Fibroblast of gingiva (primary cell): ENCODE measurements at regions not wholly inside any gene's neighbourhood (a gene's known extent, or its start where the extent isn't known, plus 50 kb on each side); places are given as distances from the start of the nearest gene placed in this dataset.
"Not testable (repeated sequence)": the region's sequence is repeated elsewhere in the genome, so short reads cannot be mapped to it uniquely, and the experiment has no call there.

ENCODE experiments used
- DNase-seq: peaks from one replicate; pipeline ENCODE4 v3.0.0-alpha.2; 2011; ENCODE audit warnings: low read depth

- no peak for DNase-seq
Measured at GRCh38 chr5:3103262-3103811, 351.9 kb upstream of the IRX2 start.

GRCh38 chr5:3102531-3102930 lies 351.1 kb upstream of the IRX2 start:
- no peak for DNase-seq

GRCh38 chr5:3101561-3101960 lies 350.1 kb upstream of the IRX2 start:
- DNase-seq, result no peak

- no peak for DNase-seq
Measured at GRCh38 chr5:3100921-3101551, 349.6 kb upstream of the IRX2 start.

- no peak for DNase-seq
Measured at GRCh38 chr5:3099954-3100353, 348.5 kb upstream of the IRX2 start.

GRCh38 chr5:3099526-3099925 lies 348.0 kb upstream of the IRX2 start:
- DNase-seq, result no peak

- no peak for DNase-seq
Measured at GRCh38 chr5:3098821-3099220, 347.3 kb upstream of the IRX2 start.

GRCh38 chr5:3092664-3093063 lies 341.2 kb upstream of the IRX2 start:
- no peak for DNase-seq

- DNase-seq, result no peak
Measured at GRCh38 chr5:3092211-3092610, 340.7 kb upstream of the IRX2 start.

GRCh38 chr5:3091040-3091774 lies 339.7 kb upstream of the IRX2 start:
- no peak for DNase-seq

- not testable (repeated sequence) for DNase-seq
Measured at GRCh38 chr5:3090305-3090704, 338.8 kb upstream of the IRX2 start.

- no peak for DNase-seq
Measured at GRCh38 chr5:3080366-3080765, 328.9 kb upstream of the IRX2 start.

- no peak for DNase-seq
Measured at GRCh38 chr5:3077684-3078083, 326.2 kb upstream of the IRX2 start.

GRCh38 chr5:3075309-3075708 lies 323.8 kb upstream of the IRX2 start:
- DNase-seq, result no peak

GRCh38 chr5:3068401-3068800 lies 316.9 kb upstream of the IRX2 start:
- no peak for DNase-seq

- no peak for DNase-seq
Measured at GRCh38 chr5:3060283-3060682, 308.8 kb upstream of the IRX2 start.

GRCh38 chr5:3059488-3059887 lies 308.0 kb upstream of the IRX2 start:
- no peak for DNase-seq

GRCh38 chr5:3058942-3059341 lies 307.5 kb upstream of the IRX2 start:
- DNase-seq, result no peak

- DNase-seq, result no peak
Measured at GRCh38 chr5:3056866-3057265, 305.4 kb upstream of the IRX2 start.

- no peak for DNase-seq
Measured at GRCh38 chr5:3051400-3051799, 299.9 kb upstream of the IRX2 start.

- no peak for DNase-seq
Measured at GRCh38 chr5:3050863-3051262, 299.4 kb upstream of the IRX2 start.

GRCh38 chr5:3049261-3049660 lies 297.8 kb upstream of the IRX2 start:
- DNase-seq, result no peak

GRCh38 chr5:3047212-3047774 lies 295.8 kb upstream of the IRX2 start:
- DNase-seq, result no peak
